H9 (cell line): ENCODE measurements at regions not wholly inside any gene's neighbourhood (a gene's known extent, or its start where the extent isn't known, plus 50 kb on each side); places are given as distances from the start of the nearest gene placed in this dataset.
A peak's percentile ranks its signal among the peaks of the same experiment; 100 is the strongest.

Source experiments
- DNase-seq: peaks from one replicate; pipeline ENCODE4 v3.0.0-alpha.2; 2017
- H2AFZ ChIP-seq: one replicate; pipeline ENCODE4 v1.6.1; 2013; ENCODE audit warnings: mild to moderate bottlenecking, low read length, control low read depth, moderate library complexity
- H2AK5ac ChIP-seq: 2 replicates; pipeline ENCODE4 v1.6.1; 2013; ENCODE audit warnings: low read length, control low read depth, mixed read lengths; ENCODE audit not compliant: insufficient read length
- H2BK120ac ChIP-seq: one replicate; pipeline ENCODE4 v1.6.1; 2013; ENCODE audit warnings: low read depth, mild to moderate bottlenecking, low read length, control low read depth, inconsistent platforms; ENCODE audit not compliant: poor library complexity, severe bottlenecking
- H2BK12ac ChIP-seq: 2 replicates; pipeline ENCODE4 v1.6.1; 2013; ENCODE audit warnings: low read length, control low read depth, mixed read lengths, low read depth; ENCODE audit not compliant: insufficient read length
- H2BK15ac ChIP-seq: 2 replicates; pipeline ENCODE4 v1.6.1; 2013; ENCODE audit warnings: low read depth, low read length, control low read depth
- H2BK20ac ChIP-seq: one replicate; pipeline ENCODE4 v1.6.1; 2013; ENCODE audit warnings: low read depth, mild to moderate bottlenecking, low read length, control low read depth, inconsistent platforms; ENCODE audit not compliant: poor library complexity, severe bottlenecking
- H2BK5ac ChIP-seq: 2 replicates; pipeline ENCODE4 v1.6.1; 2013; ENCODE audit warnings: low read length, control low read depth, mixed read lengths; ENCODE audit not compliant: insufficient read length
- H3K14ac ChIP-seq: 2 replicates; pipeline ENCODE4 v1.6.1; 2013; ENCODE audit warnings: low read length, control low read depth; ENCODE audit not compliant: insufficient read depth
- H3K18ac ChIP-seq: 2 replicates; pipeline ENCODE4 v1.6.1; 2013; ENCODE audit warnings: low read depth, mild to moderate bottlenecking, mixed read lengths, low read length, control low read depth; ENCODE audit not compliant: insufficient read length
- H3K23ac ChIP-seq: 2 replicates; pipeline ENCODE4 v1.6.1; 2013; ENCODE audit warnings: low read length, control low read depth, mixed read lengths, low read depth; ENCODE audit not compliant: insufficient read length
- H3K23me2 ChIP-seq: 2 replicates; pipeline ENCODE4 v1.6.1; 2013; ENCODE audit warnings: low read depth, mild to moderate bottlenecking, mixed read lengths, low read length, control low read depth; ENCODE audit not compliant: insufficient read length, poor library complexity, severe bottlenecking
- H3K27ac ChIP-seq: 2 replicates; pipeline ENCODE4 v1.5.1; 2013; ENCODE audit warnings: low read length, control low read depth, mixed read lengths, low read depth; ENCODE audit not compliant: insufficient read length
- H3K27me3 ChIP-seq: 2 replicates; pipeline ENCODE4 v1.6.1; 2013; ENCODE audit warnings: low read length, control low read depth, inconsistent platforms; ENCODE audit not compliant: insufficient read depth
- H3K4ac ChIP-seq: 2 replicates; pipeline ENCODE4 v1.6.1; 2013; ENCODE audit warnings: low read depth, mild to moderate bottlenecking, control low read depth, inconsistent platforms, low read length, moderate library complexity
- H3K4me1 ChIP-seq: 2 replicates; pipeline ENCODE4 v1.6.1; 2013; ENCODE audit warnings: low read length, control low read depth, inconsistent platforms; ENCODE audit not compliant: insufficient read depth
- H3K4me2 ChIP-seq: 2 replicates; pipeline ENCODE4 v1.6.1; 2013; ENCODE audit warnings: low read length, control low read depth, mixed read lengths; ENCODE audit not compliant: insufficient read length, insufficient read depth
- H3K56ac ChIP-seq: 2 replicates; pipeline ENCODE4 v1.6.1; 2013; ENCODE audit warnings: low read depth, mild to moderate bottlenecking, mixed read lengths, low read length, control low read depth; ENCODE audit not compliant: insufficient read length
- H3K79me1 ChIP-seq: 2 replicates; pipeline ENCODE4 v1.6.1; 2013; ENCODE audit warnings: low read depth, mild to moderate bottlenecking, moderate library complexity, low read length, control low read depth, inconsistent platforms; ENCODE audit not compliant: insufficient read depth, poor library complexity, severe bottlenecking
- H3K79me2 ChIP-seq: 2 replicates; pipeline ENCODE4 v1.6.1; 2013; ENCODE audit warnings: low read length, control low read depth, inconsistent platforms; ENCODE audit not compliant: insufficient read depth
- H3K9ac ChIP-seq: 2 replicates; pipeline ENCODE4 v1.6.1; 2013; ENCODE audit warnings: low read length, control low read depth, mixed read lengths; ENCODE audit not compliant: insufficient read length; ENCODE audit errors: extremely low read depth
- H3K9me3 ChIP-seq: one replicate; pipeline ENCODE4 v1.6.1; 2013; ENCODE audit warnings: low read depth, low read length, inconsistent platforms; ENCODE audit not compliant: control insufficient read depth
- H3T11ph ChIP-seq: one replicate; pipeline ENCODE4 v1.6.1; 2013; ENCODE audit warnings: mild to moderate bottlenecking, low read length, control low read depth, inconsistent platforms
- H4K20me1 ChIP-seq: one replicate; pipeline ENCODE4 v1.6.1; 2013; ENCODE audit not compliant: control insufficient read depth, insufficient read length, insufficient read depth
- H4K5ac ChIP-seq: 2 replicates; pipeline ENCODE4 v1.6.1; 2013; ENCODE audit warnings: low read depth, mild to moderate bottlenecking, mixed read lengths, low read length, control low read depth; ENCODE audit not compliant: insufficient read length
- H4K8ac ChIP-seq: replicated peaks from 2 replicates; pipeline ENCODE4 v1.6.1; 2013; ENCODE audit warnings: low read length, control low read depth, mixed read lengths, low read depth; ENCODE audit not compliant: insufficient read length
- H4K91ac ChIP-seq: 2 replicates; pipeline ENCODE4 v1.6.1; 2013; ENCODE audit warnings: low read depth, mild to moderate bottlenecking, moderate library complexity, mixed read lengths, low read length, control low read depth; ENCODE audit not compliant: insufficient read length
- H3K27ac Mint-ChIP-seq, 3 experiments: 2 replicates in 2 of 3; 3 replicates in 1 of 3; pipeline ENCODE4 v1.8.0; 2020 to 2021; ENCODE audit warnings: mixed read lengths in 3 of 3, mild to moderate bottlenecking in 1 of 3, moderate library complexity in 1 of 3
- H3K27me3 Mint-ChIP-seq: 2 replicates; pipeline ENCODE4 v1.8.0; 2021; ENCODE audit warnings: low read depth, mild to moderate bottlenecking, moderate library complexity, mixed read lengths
- H3K36me3 Mint-ChIP-seq, 3 experiments: 2 replicates in 2 of 3; 3 replicates in 1 of 3; pipeline ENCODE4 v1.8.0; 2020 to 2021; ENCODE audit warnings: low read depth in 3 of 3, mixed read lengths in 3 of 3; ENCODE audit not compliant: insufficient read depth in 1 of 3
- H3K4me1 Mint-ChIP-seq, 2 experiments: 2 replicates each; pipeline ENCODE4 v1.8.0; 2020; ENCODE audit warnings: mixed read lengths in 2 of 2
- H3K4me3 Mint-ChIP-seq, 2 experiments: 2 replicates in 1 of 2; 3 replicates in 1 of 2; pipeline ENCODE4 v1.8.0; 2020 to 2021; ENCODE audit warnings: mild to moderate bottlenecking in 2 of 2, mixed read lengths in 2 of 2, moderate library complexity in 1 of 2
- H3K9me3 Mint-ChIP-seq, 2 experiments: 2 replicates in 1 of 2; 3 replicates in 1 of 2; pipeline ENCODE4 v1.8.0; 2020; ENCODE audit warnings: mild to moderate bottlenecking in 2 of 2, mixed read lengths in 2 of 2, moderate library complexity in 1 of 2
- WGBS: extraction: QIAGEN DNeasy Blood & Tissue Kit; methylation state at CpG from one replicate; pipeline ENCODE4 v1.1.7; 2013; ENCODE audit warnings: missing lambda C conversion rate, low lambda C conversion rate, mixed read lengths; ENCODE audit not compliant: insufficient read length; ENCODE audit errors: extremely low coverage; 5-methylcytosine and 5-hydroxymethylcytosine counted together
- TF ChIP-seq, protein P1 (sequence below): fragments of 200-600 bp; sonication (generic); conservative IDR thresholded peaks from 3 replicates; pipeline ENCODE4 v1.8.0; 2021; ENCODE audit warnings: antibody characterized with exemption, mild to moderate bottlenecking

DNA sequence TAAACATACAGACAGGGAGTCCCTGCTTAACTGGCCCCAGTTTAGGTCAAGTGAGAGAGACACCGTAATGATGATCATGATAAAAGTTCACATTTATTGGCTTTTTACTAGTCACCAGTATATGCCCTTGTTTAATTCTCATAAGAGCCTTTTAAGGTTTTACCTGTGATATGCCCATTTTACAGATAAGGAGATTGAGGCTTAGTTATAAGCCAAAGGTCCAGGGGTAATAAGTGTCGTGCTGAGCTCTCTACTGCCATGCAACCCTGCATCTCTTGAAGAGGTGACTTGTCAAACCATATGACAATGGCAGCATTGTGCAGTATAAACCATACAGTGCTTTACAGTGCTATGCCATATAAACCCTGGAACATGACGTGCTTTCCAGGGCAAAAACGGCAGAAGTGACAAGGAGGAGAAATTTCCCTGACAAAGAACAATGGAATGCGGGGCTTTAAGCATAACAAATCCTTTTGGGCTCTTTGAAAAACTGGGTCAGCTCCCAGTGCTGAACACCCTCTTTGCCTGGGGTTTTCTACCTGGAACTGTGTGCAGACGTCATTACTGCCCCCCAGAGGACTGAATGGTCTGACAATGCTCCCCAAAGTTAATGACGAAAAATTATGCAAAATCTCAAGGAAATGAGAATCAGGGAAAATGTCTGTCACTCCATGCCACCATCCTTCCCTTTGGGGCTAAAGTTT is 59.7 kb upstream of the C14orf132 start:
- H3K36me3 Mint-ChIP-seq = peaks cover 0 to 4% (median 3%) of the 10 kb centered on the region in 3 experiments; a peak in 4 of 7 replicates
- H2AFZ ChIP-seq = no peak overlapping the region
- H2BK120ac ChIP-seq = no peak overlapping the region
- H4K20me1 ChIP-seq = no peaks in the 10 kb centered on the region
- peaks cover 22 to 24% of the 10 kb centered on the region in 2 experiments for H3K4me1 Mint-ChIP-seq
- H3K23me2 ChIP-seq = no peaks in the 10 kb centered on the region
- no CpG with 5 or more reads among the region's 7 CpGs for WGBS
- no peak overlapping the region for H4K91ac ChIP-seq
- no peaks in the 10 kb centered on the region for H3K79me1 ChIP-seq
- H4K8ac ChIP-seq = no peak overlapping the region
- H3K9me3 Mint-ChIP-seq = peaks cover 7 to 9% of the 10 kb centered on the region in 2 experiments; a peak in 4 of 5 replicates
- TF ChIP-seq, protein P1, sequence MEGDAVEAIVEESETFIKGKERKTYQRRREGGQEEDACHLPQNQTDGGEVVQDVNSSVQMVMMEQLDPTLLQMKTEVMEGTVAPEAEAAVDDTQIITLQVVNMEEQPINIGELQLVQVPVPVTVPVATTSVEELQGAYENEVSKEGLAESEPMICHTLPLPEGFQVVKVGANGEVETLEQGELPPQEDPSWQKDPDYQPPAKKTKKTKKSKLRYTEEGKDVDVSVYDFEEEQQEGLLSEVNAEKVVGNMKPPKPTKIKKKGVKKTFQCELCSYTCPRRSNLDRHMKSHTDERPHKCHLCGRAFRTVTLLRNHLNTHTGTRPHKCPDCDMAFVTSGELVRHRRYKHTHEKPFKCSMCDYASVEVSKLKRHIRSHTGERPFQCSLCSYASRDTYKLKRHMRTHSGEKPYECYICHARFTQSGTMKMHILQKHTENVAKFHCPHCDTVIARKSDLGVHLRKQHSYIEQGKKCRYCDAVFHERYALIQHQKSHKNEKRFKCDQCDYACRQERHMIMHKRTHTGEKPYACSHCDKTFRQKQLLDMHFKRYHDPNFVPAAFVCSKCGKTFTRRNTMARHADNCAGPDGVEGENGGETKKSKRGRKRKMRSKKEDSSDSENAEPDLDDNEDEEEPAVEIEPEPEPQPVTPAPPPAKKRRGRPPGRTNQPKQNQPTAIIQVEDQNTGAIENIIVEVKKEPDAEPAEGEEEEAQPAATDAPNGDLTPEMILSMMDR = peak; percentile 66
- H3K4ac ChIP-seq = no peak overlapping the region
- peak overlapping the region; percentile 49 for H3K27ac ChIP-seq
- no peaks in the 10 kb centered on the region for H3K79me2 ChIP-seq
- DNase-seq = peak; percentile 73
- no peak overlapping the region for H2BK5ac ChIP-seq
- no peaks in the 10 kb centered on the region for H3K9me3 ChIP-seq
- H3K27me3 Mint-ChIP-seq = no peaks in the 10 kb centered on the region; the same call in 1 of the 2 replicates
- no peak overlapping the region for H2BK15ac ChIP-seq
- no peak overlapping the region for H3T11ph ChIP-seq
- H3K27me3 ChIP-seq = no peaks in the 10 kb centered on the region
- H3K4me1 ChIP-seq = peaks cover 18% of the 10 kb centered on the region
- H3K23ac ChIP-seq = no peak overlapping the region
- no peak overlapping the region for H3K56ac ChIP-seq
- H2AK5ac ChIP-seq = no peak overlapping the region
- no peak overlapping the region for H3K18ac ChIP-seq
- peak overlapping the region; percentile 21 to 47; a peak in 1 of 5 replicates for H3K4me3 Mint-ChIP-seq
- no peak overlapping the region for H4K5ac ChIP-seq
- no peak overlapping the region for H2BK20ac ChIP-seq
- H2BK12ac ChIP-seq = no peak overlapping the region
- peak overlapping the region; percentile 68 to 85 (median 80) for H3K27ac Mint-ChIP-seq
- H3K14ac ChIP-seq = no peak overlapping the region
- no peak overlapping the region for H3K9ac ChIP-seq
- peak overlapping the region; percentile 30 for H3K4me2 ChIP-seq
